Fibroblast of skin of back (primary cell): ENCODE measurements at regions not wholly inside any gene's neighbourhood (a gene's known extent, or its start where the extent isn't known, plus 50 kb on each side); places are given as distances from the start of the nearest gene placed in this dataset.
"Not testable (repeated sequence)": the region's sequence is repeated elsewhere in the genome, so short reads cannot be mapped to it uniquely, and the experiment has no call there.

Experiments used
- DNase-seq: peaks from one replicate; pipeline ENCODE4 v3.0.0-alpha.2; 2013

GRCh38 chr14:55847766-55848165 is 267.8 kb downstream of the KTN1 start:
- peak; percentile 94 for DNase-seq

- no peak for DNase-seq
Observed at GRCh38 chr14:55848964-55849363, 269.0 kb downstream of the KTN1 start.

- DNase-seq, result no peak
Observed at GRCh38 chr14:55849833-55850232, 268.4 kb upstream of the PELI2 start.

DNA sequence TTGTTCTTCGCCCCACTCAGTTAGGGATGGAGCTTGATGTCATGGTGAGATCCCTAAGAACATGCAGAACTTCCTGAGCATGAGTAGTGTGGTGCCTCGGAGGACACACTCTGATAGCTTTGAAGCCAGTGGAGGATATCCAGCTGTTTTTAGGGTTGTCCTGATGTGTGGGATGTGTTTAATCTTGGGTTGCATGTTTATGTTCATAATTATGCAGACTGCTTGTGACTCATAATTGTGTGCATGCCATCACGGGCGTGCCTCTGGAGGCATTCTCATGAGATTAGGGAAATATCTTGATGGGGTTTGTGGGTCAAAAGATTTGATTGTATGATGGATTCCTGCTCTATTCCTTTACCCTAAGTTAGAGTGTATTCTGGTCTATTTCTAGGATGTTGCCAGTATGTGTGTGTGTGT is 267.4 kb upstream of the PELI2 start:
- DNase-seq, result peak; percentile 84

- DNase-seq, result no peak
Observed at GRCh38 chr14:55851301-55851700, 266.9 kb upstream of the PELI2 start.

- DNase-seq, result peak; percentile 46
Observed at GRCh38 chr14:55851961-55852360, 266.2 kb upstream of the PELI2 start.

DNA sequence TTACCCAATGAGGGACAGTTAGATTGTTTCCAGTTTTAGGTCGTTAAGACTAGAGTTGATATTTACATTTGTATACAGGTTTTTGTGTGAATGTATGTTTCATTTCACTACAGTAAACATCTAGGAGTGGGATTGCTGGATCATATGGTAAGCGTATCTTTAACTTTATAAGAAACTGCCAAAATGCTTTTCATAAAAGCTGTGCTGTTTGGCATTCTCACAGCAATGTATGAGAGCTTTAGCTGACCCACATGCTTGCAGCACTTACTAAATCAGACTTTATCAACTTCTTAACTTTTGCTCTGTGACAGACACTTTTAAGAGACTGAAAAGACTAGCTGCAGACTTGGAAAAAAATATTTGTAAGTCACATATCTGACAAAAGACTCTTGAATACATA is 262.5 kb upstream of the PELI2 start:
- DNase-seq, result no peak

DNA sequence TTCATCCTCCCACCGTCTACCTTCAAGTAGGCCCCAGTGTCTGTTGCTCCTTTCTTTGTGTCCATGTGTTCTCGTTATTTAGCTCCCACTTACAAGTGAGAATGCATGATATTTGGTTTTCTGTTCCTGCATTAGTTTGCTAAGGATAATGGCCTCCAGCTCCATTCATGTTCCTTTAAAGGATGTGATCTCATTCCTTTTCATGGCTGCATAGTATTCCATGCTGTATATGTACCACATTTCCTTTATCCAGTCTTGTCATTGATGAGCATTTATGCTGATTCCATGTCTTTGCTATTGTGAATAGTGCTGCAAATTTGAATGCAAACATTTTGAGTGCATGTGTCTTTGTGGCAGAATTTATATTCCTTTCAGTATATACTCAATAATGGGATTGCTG is 259.6 kb upstream of the PELI2 start:
- no peak for DNase-seq

GRCh38 chr14:55861561-55861960 is 256.6 kb upstream of the PELI2 start:
- not testable (repeated sequence) for DNase-seq

DNA sequence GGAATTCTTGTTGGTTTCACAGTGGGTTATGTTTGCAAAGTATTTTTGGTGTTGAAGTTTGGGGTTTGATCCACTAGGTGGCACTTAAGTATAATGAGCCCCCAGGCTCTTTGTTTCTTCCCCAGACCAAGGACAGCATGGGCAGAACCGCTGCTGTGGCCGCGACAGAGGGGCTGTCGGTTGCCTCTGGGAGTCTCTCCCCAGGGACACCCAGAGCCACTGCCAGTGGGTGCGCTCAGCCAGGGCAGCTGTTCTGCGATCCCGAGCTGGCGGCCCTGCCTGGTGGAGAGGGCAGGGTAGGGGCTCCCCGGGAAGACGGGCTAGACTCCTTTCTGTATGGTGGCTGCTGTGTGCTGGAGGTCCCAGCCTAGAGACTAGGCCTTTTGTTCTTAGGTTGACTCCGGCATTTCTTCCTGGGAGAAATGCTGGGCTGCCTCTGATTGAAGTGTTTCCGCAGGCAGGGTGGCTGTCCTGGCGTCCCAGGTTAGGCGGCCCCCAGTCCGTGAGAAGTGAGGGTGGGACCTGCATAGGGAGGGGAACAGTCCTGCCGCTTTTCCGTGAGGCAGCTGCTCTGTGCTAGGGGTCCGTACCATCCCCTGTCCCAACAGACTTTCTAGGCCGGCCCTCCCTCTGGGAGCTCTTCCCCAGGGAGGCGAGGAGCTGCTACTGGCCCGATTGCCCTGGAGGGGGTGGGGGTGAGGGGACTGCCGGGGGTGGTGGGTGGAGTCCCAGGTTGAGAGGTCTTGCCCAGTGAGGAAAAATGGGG is 253.1 kb upstream of the PELI2 start:
- DNase-seq, result no peak

GRCh38 chr14:55867311-55867710 is 250.9 kb upstream of the PELI2 start:
- DNase-seq, result no peak

- DNase-seq, result peak; percentile 78
Observed at GRCh38 chr14:55867719-55868118, 250.5 kb upstream of the PELI2 start.

GRCh38 chr14:55869397-55870049 is 248.7 kb upstream of the PELI2 start:
- peak; percentile 37 for DNase-seq

GRCh38 chr14:55873169-55873568 is 245.0 kb upstream of the PELI2 start:
- no peak for DNase-seq

GRCh38 chr14:55874785-55875184 is 243.4 kb upstream of the PELI2 start:
- DNase-seq, result no peak

DNA sequence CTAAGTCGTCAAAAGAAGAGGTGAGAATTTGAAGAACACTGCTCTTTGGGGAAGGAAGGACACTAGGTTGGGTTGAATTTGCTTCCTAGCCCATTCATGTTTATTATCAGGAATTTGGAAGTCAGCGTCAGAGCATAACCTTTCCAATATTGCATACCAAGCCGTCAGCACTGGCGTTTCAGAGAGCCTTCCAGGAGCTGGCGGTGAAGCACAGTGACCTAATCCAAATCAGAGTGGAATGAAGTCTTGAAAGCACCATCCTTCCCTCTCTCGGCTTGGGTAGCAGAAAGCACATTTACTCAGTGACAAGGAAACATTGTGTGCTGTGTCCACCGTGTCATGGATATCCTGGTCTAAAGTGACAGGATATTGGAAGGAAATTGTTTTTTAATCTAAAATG is 240.3 kb upstream of the PELI2 start:
- DNase-seq, result no peak

- DNase-seq, result peak; percentile 52
Observed at GRCh38 chr14:55881577-55882241, 236.5 kb upstream of the PELI2 start.

- no peak for DNase-seq
Observed at GRCh38 chr14:55884819-55885218, 233.4 kb upstream of the PELI2 start.

GRCh38 chr14:55889124-55889523 is 229.1 kb upstream of the PELI2 start:
- no peak for DNase-seq

GRCh38 chr14:55891692-55892091 is 226.5 kb upstream of the PELI2 start:
- no peak for DNase-seq

GRCh38 chr14:55892906-55893305 is 225.3 kb upstream of the PELI2 start:
- DNase-seq, result no peak

GRCh38 chr14:55893705-55894104 is 224.5 kb upstream of the PELI2 start:
- DNase-seq, result no peak

DNA sequence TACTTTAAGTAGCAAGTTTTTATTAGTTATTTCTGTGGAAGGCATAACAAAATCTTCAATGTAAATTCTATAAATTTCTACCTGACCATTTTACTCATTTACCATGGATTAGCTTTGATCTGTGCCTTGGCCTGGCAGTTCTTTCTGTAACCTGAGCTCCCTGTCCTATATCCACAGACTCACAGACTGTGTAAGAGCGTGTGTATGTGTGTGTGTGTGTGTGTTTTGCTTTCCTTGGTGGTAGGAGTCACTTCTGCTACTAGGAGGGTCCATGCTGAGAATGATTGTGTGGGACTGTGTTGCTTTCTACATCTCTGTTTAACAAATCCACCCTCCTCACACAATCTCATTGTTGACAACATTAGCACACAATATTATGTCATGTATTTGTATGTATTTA is 221.2 kb upstream of the PELI2 start:
- DNase-seq, result no peak

DNA sequence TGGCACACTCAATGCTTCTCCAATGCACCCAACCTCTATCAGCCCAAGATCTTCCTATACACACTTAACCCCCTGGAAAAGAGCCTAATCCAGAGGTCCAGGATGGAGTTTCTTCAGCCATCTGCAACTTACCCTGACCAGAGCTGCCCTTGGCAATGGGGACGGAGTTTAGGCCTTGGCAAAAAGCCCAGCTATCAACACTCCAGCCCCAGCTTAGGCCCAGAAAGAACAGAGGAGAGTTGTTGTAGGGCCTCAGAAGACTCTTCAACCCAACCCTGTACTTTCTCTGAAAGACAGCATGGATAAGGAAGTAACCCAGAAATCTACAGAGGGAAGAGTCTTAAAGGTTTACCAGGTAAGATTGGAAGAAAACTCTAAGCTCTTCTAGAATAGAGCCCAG is 219.3 kb upstream of the PELI2 start:
- no peak for DNase-seq
